IPS-NIHi7 (cell line): ENCODE measurements at regions not wholly inside any gene's neighbourhood (a gene's known extent, or its start where the extent isn't known, plus 50 kb on each side); places are given as distances from the start of the nearest gene placed in this dataset.

ENCODE experiments used
- DNase-seq: peaks from one replicate; pipeline ENCODE4 v3.0.0; 2012; ENCODE audit warnings: mixed read lengths; ENCODE audit errors: extremely low spot score

DNA sequence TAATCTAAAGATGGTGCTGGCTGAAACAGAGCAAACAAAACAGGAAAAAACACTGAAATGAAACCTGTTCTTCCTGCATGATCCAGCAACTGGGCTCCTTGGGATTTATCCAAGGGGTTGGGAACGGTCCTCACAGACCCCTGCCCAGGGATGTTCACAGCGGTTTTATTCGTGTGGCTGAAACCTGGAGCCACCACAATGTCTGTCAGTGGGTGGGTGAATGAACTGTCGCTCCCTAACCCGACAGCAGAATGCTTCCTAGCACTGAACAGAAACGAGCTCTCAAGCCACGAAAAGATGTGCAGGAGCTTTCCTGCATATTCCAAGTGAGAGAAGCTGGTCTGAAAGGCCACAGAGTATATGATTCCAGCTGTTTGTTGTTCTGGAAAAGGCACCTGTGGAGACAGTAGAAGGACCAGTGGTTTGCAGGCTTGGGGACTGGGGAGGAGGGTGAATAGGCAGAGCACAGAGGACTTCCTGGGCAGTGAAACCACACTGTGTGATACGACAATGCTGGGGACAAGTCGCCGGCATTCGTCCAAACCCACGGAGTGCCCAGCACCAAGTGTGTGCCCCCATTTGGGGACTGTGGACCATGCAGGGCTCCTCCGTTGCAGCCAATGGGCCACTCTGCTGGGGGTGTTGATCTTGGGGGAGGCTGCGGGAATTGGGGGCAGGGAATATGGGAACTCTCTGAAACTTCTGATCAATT, 73.9 kb downstream of the TEX29 start:
- DNase-seq, result no peak

- no peak for DNase-seq
These were observed 75.3 kb downstream of the TEX29 start for GRCh38 chr13:111395511-111396393.

- DNase-seq, result no peak
These were observed 76.0 kb downstream of the TEX29 start for GRCh38 chr13:111396457-111396856.

- no peak for DNase-seq
These were observed 76.9 kb downstream of the TEX29 start for GRCh38 chr13:111397202-111397880.

GRCh38 chr13:111398196-111398595, 77.8 kb downstream of the TEX29 start:
- no peak for DNase-seq

DNA sequence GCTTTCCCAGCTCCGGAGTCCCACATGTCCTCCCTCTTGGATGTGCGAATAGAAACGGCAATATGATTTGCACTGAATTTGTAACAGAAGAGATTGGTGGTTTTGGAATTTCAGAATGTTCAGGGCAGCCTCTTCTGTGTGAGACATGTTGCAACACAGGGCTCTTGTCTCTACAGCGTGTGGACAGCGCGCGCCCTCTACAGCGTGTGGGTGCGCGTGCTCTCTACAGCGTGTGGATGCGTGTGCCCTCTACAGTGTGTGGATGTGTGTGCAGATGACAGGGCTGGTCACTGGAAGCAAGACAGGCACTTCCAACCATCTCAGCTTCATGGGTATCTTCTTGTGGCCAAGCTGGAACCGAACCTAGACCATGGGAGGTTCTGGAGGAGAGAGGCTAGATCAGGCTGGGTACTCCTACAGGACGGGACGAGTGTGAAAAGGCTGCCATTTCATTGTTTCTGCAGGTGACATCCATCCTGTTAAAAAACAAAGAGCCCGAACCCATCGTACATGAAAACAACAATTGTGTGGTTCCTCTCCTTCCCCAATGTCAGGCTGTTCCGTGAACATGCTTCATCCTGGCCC, 78.4 kb downstream of the TEX29 start:
- DNase-seq, result no peak

DNA sequence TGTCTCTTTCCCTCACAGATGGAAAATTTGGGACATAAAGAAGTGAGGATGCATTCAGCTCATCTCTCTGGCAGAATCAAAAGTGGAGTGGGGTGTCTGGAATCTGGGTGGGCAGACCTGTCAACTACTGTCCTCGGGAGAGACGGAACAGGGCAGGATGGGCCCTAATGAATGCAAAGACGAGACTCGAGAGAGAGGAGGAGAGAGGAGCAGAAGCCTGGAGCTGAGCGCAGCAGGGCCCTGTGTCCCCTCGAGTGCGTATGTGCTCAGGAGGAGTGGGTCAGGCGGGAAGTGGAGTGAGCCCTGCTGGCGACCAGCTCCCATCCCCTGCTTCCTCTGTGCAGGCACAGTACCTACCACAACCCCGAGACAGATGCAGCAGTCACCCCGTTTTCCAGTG, 78.9 kb downstream of the TEX29 start:
- DNase-seq, result no peak

- no peak for DNase-seq
These were observed 79.5 kb downstream of the TEX29 start for GRCh38 chr13:111399776-111400538.

DNA sequence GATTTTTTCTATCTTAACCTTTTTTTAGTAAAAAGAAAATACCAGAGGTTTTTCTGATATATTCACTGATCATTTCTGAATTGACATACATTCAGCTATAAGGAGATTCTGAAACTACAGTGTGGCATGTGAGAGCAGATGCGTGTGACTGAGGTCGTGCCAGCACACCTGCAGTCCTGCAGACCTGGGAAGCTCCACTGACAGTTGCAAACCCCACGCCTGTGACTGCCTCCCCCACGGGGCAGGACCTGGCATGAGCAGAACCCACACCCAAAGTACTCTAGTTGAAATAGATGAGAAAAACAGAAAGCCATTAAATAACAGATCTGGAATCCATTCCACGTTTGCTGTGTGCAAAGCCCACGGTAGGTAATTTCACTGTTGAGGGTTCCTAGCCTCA, 80.7 kb downstream of the TEX29 start:
- no peak for DNase-seq

DNA sequence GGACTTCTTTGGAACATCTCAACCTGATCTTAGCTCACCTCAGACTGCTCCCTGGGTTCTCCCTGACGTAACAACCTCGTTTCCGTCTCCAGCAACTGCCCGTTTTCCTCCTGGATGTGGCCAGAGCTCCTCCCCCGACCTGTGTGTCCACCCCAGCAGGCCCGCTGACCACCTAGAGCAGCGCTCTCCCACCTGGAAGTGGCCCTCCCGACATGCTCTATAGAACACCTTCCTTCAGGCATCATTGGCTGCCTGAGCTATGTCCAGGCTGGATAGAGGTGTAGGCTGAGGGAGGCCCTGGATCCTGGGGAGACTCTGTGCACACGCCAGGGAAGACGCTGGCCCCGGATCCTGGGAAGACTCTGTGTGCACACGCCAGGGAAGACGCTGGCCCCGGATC, 81.3 kb downstream of the TEX29 start:
- no peak for DNase-seq

DNA sequence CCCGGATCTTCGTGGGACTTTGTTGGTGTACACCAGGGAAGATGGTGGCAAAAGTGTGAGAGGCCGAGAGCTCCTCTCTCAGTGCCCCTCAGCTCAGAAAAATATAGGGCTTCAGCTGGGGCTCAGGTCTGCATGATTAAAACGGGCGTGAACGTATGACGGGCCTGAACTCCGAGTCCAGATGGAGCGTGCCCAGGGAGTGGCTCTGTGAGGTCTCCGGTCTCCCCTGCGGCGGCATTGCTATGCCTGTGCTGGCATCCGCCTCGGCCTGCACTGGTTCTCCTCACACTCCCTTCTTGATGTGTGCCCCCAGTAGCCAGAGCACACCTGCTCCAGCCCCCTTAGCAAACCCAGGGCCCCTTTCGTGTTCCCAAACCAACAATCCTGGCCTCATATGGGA, 82.0 kb downstream of the TEX29 start:
- DNase-seq, result no peak

DNA sequence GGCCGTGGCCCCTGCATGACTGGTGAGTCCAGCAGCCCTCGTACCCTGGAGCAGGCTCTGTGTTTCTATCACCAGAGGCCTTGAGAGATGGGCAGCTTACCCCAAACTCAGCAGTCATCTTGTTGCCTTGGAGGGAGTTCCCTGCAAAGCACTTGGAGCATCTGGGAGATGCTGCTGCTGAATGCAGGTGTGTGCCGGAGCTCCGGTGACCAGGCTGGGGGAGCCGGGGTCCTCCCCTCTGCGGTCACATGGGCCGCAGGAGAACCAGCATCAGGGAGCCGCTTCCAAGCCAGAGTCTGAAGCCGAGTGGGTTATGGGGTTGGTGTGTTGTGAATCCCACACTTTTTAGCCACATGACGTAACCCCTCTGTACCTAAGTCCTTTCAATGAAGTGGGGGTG, 82.8 kb downstream of the TEX29 start:
- no peak for DNase-seq

DNA sequence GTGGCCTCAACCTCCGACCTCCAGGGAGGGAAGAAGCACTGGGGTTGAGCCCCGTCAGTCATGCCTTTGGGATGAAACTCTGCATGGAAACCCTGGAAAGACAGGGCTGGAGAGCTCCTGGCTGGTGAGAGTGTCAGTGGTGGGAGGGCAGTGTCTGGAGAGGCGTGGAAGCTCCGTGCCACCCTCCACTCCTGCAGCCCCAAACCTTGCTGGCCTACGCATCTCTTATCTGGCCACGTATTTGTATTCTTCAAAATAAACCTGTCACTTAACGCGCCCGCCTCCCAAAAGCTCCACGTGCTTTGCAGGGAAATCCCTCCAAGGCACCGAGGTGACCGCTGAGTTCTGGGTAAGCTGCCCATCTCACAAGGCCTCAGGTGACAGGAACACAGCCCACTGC, 84.3 kb downstream of the TEX29 start:
- no peak for DNase-seq

GRCh38 chr13:111406636-111407035, 86.2 kb downstream of the TEX29 start:
- DNase-seq, result no peak

DNA sequence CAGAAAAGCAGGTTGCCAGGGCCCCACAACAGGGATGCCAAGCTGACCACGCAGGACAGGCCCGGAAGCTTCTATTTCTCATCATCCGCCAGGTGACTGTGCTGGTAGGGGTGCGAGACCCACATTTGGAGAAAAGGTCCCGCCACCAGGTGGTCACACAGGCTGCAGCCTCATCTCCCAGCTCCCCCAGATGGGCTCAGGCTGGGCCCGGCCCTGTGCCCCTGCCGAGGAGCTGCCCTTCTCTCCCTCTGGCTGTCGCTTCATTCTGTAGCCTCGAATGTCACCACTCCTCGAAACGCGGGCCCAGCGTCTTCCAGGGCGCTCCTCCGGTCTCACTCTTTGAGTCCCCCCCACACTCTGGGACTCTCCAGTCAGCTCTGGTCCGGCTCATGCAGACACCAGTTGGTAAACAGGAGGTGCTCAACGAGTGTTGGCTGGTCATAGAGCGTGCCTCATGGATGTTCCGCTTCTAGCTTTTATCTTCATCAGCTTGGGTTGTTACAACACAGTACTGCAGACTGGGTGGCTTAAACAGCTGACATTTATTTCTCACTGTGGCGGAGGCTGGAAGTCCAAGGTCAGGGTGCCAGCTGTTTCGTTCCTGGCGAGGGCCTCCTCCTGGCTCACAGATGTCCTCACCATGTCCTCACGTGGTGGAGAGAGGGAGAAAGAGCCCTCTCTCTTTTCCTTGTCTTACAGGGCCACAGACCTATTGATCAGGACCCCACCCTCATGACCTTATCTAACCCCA, 87.1 kb downstream of the TEX29 start:
- DNase-seq, result no peak

- DNase-seq, result no peak
These were observed 89.0 kb downstream of the TEX29 start for GRCh38 chr13:111409413-111409812.

GRCh38 chr13:111410232-111411021, 90.0 kb downstream of the TEX29 start:
- DNase-seq, result no peak

DNA sequence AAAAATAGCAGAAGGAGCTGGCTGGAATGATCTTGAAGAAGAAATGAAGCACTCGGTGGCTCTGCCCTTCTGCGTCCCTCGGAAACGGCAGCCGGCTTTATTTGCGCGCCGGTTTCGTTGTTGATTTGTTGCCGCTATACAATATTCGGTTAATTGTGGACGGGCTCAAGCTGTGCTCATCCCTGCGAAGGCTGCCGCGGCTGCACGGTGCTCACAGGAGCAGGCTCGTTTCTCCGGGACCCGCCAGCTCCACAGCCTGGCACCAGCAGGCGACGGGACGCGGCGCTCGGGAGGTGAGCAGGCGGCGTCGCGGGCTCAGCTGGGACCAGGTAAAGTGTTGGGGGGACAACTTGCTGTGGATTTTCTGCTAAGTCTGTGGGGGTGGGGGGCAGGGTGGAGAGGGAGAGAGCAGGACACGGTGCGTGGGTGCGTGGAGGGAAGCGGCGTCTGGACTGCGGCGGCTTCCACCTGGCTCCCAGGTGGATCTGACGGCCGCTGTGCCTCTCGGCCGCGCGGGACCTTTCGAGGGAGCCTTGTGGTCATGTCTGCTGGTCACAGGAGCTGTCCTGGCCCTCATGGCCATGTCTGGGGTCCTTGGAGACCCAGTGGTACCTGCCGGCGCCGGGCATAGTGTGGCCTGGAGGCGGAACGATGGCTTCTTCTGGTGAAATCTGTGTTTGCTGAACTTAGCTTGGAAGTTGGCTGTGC, 90.9 kb downstream of the TEX29 start:
- DNase-seq, result no peak

- no peak for DNase-seq
These were observed 91.6 kb downstream of the TEX29 start for GRCh38 chr13:111411919-111412650.
